IMR-90 (cell line): ENCODE measurements at regions not wholly inside any gene's neighbourhood (a gene's known extent, or its start where the extent isn't known, plus 50 kb on each side); places are given as distances from the start of the nearest gene placed in this dataset.
A peak's percentile ranks its signal among the peaks of the same experiment; 100 is the strongest.

ENCODE experiments used
- ATAC-seq: fragments of 200-7000 bp; cut with Tn5 transposase; 2 replicates; pipeline ENCODE4 v1.9.1; 2020; ENCODE audit warnings: low read depth, mild to moderate bottlenecking, moderate library complexity
- BruUV-seq: library from RNA; stranded (reverse); fragments of 400-500 nt; replicated peaks from 2 replicates; lab custom pipeline; 2021; lab: Mats Ljungman, UMichigan
- CTCF ChIA-PET: fragments of 300-600 bp; formaldehyde crosslinking; extraction: SDS; loops from one replicate; lab custom pipeline; 2021; ENCODE audit warnings: antibody characterized with exemption; lab: Yijun Ruan, JAX
- POLR2A ChIA-PET: fragments of 300-600 bp; sonication (Branson Sonifier 250); formaldehyde crosslinking; loops from one replicate; lab custom pipeline; 2022; ENCODE audit warnings: antibody characterized with exemption; ENCODE audit not compliant: unreplicated experiment; lab: Charles Lee
- DNase-seq: peaks from one replicate; pipeline ENCODE4 v3.0.0; 2013
- H2AFZ ChIP-seq: replicated peaks from 2 replicates; pipeline ENCODE3; 2013; ENCODE audit warnings: low read length, mild to moderate bottlenecking; ENCODE audit not compliant: poor library complexity
- H2AK5ac ChIP-seq: 2 replicates; pipeline ENCODE4 v1.6.1; 2013; ENCODE audit warnings: low read depth, low read length, inconsistent platforms
- H2AK9ac ChIP-seq: replicated peaks from 2 replicates; pipeline ENCODE3; 2013; ENCODE audit warnings: mild to moderate bottlenecking, low read depth, low read length, moderate library complexity; ENCODE audit not compliant: poor library complexity
- H2BK120ac ChIP-seq: 2 replicates; pipeline ENCODE4 v1.6.1; 2013; ENCODE audit warnings: low read depth, low read length, inconsistent platforms
- H2BK15ac ChIP-seq: 3 replicates; pipeline ENCODE4 v1.6.1; 2013; ENCODE audit warnings: low read depth, low read length, inconsistent platforms
- H2BK20ac ChIP-seq: 2 replicates; pipeline ENCODE4 v1.6.1; 2013; ENCODE audit warnings: low read depth, mild to moderate bottlenecking, inconsistent platforms, low read length, moderate library complexity
- H2BK5ac ChIP-seq: 2 replicates; pipeline ENCODE4 v1.6.1; 2013; ENCODE audit warnings: mild to moderate bottlenecking, low read depth, low read length, inconsistent platforms; ENCODE audit not compliant: poor library complexity, severe bottlenecking
- H3K14ac ChIP-seq: replicated peaks from 2 replicates; pipeline ENCODE4 v1.6.1; 2013; ENCODE audit warnings: low read depth, low read length, inconsistent platforms
- H3K18ac ChIP-seq: 2 replicates; pipeline ENCODE4 v1.6.1; 2013; ENCODE audit warnings: low read depth, low read length, control low read depth
- H3K23ac ChIP-seq: 2 replicates; pipeline ENCODE4 v1.6.1; 2013; ENCODE audit warnings: low read depth, low read length, inconsistent platforms
- H3K27ac ChIP-seq: 2 replicates; pipeline ENCODE4 v1.5.1; 2013; ENCODE audit warnings: mild to moderate bottlenecking, control low read depth, low read length; ENCODE audit not compliant: insufficient read depth
- H3K27me3 ChIP-seq: 2 replicates; pipeline ENCODE4 v1.6.1; 2013; ENCODE audit warnings: low read length; ENCODE audit not compliant: control insufficient read depth, insufficient read depth
- H3K36me3 ChIP-seq: 2 replicates; pipeline ENCODE4 v1.6.1; 2013; ENCODE audit warnings: low read length, mixed read lengths; ENCODE audit not compliant: control insufficient read depth, insufficient read depth
- H3K4ac ChIP-seq: 2 replicates; pipeline ENCODE4 v1.6.1; 2013; ENCODE audit warnings: low read depth, low read length, inconsistent platforms
- H3K4me1 ChIP-seq: 2 replicates; pipeline ENCODE4 v1.6.1; 2013; ENCODE audit warnings: low read length, mixed read lengths; ENCODE audit not compliant: control insufficient read depth, insufficient read depth
- H3K4me2 ChIP-seq: 2 replicates; pipeline ENCODE4 v1.6.1; 2013; ENCODE audit warnings: low read depth, mild to moderate bottlenecking, control low read depth, low read length, moderate library complexity
- H3K4me3 ChIP-seq: 2 replicates; pipeline ENCODE4 v1.5.1; 2013; ENCODE audit warnings: low read depth, mild to moderate bottlenecking, control low read depth, low read length, moderate library complexity; ENCODE audit not compliant: insufficient read depth
- H3K56ac ChIP-seq: 2 replicates; pipeline ENCODE4 v1.6.1; 2013; ENCODE audit warnings: low read length, inconsistent platforms; ENCODE audit not compliant: insufficient read depth; ENCODE audit errors: extremely low read depth
- H3K79me1 ChIP-seq, 2 experiments: 2 replicates each; pipeline ENCODE4 v1.6.1; 2013; ENCODE audit warnings: low read length in 2 of 2, inconsistent platforms in 1 of 2, low read depth in 1 of 2
- H3K9ac ChIP-seq: 2 replicates; pipeline ENCODE4 v1.6.1; 2013; ENCODE audit warnings: low read depth, low read length, control low read depth
- H3K9me1 ChIP-seq: 2 replicates; pipeline ENCODE4 v1.6.1; 2013; ENCODE audit warnings: low read length, inconsistent platforms; ENCODE audit not compliant: insufficient read depth
- H3K9me3 ChIP-seq: 2 replicates; pipeline ENCODE4 v1.6.1; 2013; ENCODE audit warnings: low read length; ENCODE audit not compliant: control insufficient read depth, insufficient read depth
- H4K20me1 ChIP-seq: 2 replicates; pipeline ENCODE4 v1.6.1; 2013; ENCODE audit warnings: low read length, inconsistent platforms; ENCODE audit not compliant: insufficient read depth
- H4K5ac ChIP-seq: 2 replicates; pipeline ENCODE4 v1.6.1; 2013; ENCODE audit warnings: mild to moderate bottlenecking, low read depth, low read length, control low read depth
- H4K8ac ChIP-seq, 2 experiments: 2 replicates each; pipeline ENCODE4 v1.6.1; 2013; ENCODE audit warnings: low read depth in 2 of 2, low read length in 2 of 2, control low read depth in 1 of 2, inconsistent platforms in 1 of 2
- H4K91ac ChIP-seq: 2 replicates; pipeline ENCODE4 v1.6.1; 2013; ENCODE audit warnings: low read depth, low read length, inconsistent platforms; ENCODE audit not compliant: insufficient read depth
- CEBPB ChIP-seq: IDR thresholded peaks from 2 replicates; pipeline ENCODE4 v1.6.1; 2012; ENCODE audit warnings: low read depth, low read length, improper control_type of control experiment
- ELK1 ChIP-seq: fragments of 150-350 bp; IDR thresholded peaks from 2 replicates; pipeline ENCODE4 v1.6.1; 2016; ENCODE audit warnings: low read depth, mild to moderate bottlenecking, low read length, moderate library complexity, borderline replicate concordance
- FOS ChIP-seq: fragments of 150-350 bp; IDR thresholded peaks from 2 replicates; pipeline ENCODE4 v1.6.1; 2016; ENCODE audit warnings: low read depth, low read length
- MAFK ChIP-seq: IDR thresholded peaks from 2 replicates; pipeline ENCODE4 v1.6.1; 2012; ENCODE audit warnings: low read depth, low read length, improper control_type of control experiment
- MAZ ChIP-seq: IDR thresholded peaks from 2 replicates; pipeline ENCODE4 v1.6.1; 2012; ENCODE audit warnings: low read depth, mild to moderate bottlenecking, low read length, improper control_type of control experiment, moderate library complexity, borderline replicate concordance
- POLR2A ChIP-seq: IDR thresholded peaks from 2 replicates; pipeline ENCODE4 v1.6.1; 2012; ENCODE audit warnings: mild to moderate bottlenecking, low read depth, low read length
- RAD21 ChIP-seq: IDR thresholded peaks from 2 replicates; pipeline ENCODE4 v1.6.1; 2012; ENCODE audit warnings: low read length, improper control_type of control experiment
- RFX5 ChIP-seq: IDR thresholded peaks from 2 replicates; pipeline ENCODE4 v1.8.0; 2012; ENCODE audit warnings: low read depth, mild to moderate bottlenecking, low read length, moderate library complexity
- SMC3 ChIP-seq: fragments of 150-350 bp; IDR thresholded peaks from 2 replicates; pipeline ENCODE4 v1.6.1; 2016; ENCODE audit warnings: low read depth, mild to moderate bottlenecking, antibody characterized with exemption, low read length, moderate library complexity
- WGBS, 2 experiments: methylation state at CpG; one replicate each; pipeline versions ENCODE4 v1.1.5 to v1.1.7; 2013; ENCODE audit warnings: missing lambda C conversion rate in 2 of 2; ENCODE audit not compliant: insufficient read length in 1 of 2; ENCODE audit errors: extremely low coverage in 2 of 2; 5-methylcytosine and 5-hydroxymethylcytosine counted together
- dilution Hi-C: fragments of 300-500 bp; cut with HindIII; formaldehyde crosslinking; loops from one replicate; pipeline ENCODE4 v1.14.3; 2018; ENCODE audit warnings: low sequenced_read_pairs; ENCODE audit not compliant: unreplicated experiment
- in situ Hi-C: fragments of 300-500 bp; cut with MboI; formaldehyde crosslinking; loops from 3 replicates; pipeline ENCODE4 v1.14.3; 2019; ENCODE audit warnings: low sequenced_read_pairs, inconsistent platforms, mixed read lengths
- intact Hi-C: fragments of 100-400 bp; cut with micrococcal nuclease; formaldehyde crosslinking; loops from 2 replicates; pipeline ENCODE4 v1.10.0; 2022
- TF ChIP-seq, protein P1 (sequence below): conservative IDR thresholded peaks from 2 replicates; pipeline ENCODE4 v1.5.1; 2012; ENCODE audit warnings: mild to moderate bottlenecking, low read depth, low read length, improper control_type of control experiment

GRCh38 chr1:234774971-234775370 is 165.0 kb upstream of the IRF2BP2 start:
- WGBS, 2 experiments: 100% methylated on average over 1 of the region's 2 CpGs; no CpG with 5 or more reads in 1 of the 2 experiments
- intact Hi-C loops: no loop called here
- ATAC-seq (no peak), DNase-seq (no peak)
- Histone ChIP-seq H3K4me1 (peaks cover 7% of the 10 kb centered on the region), H3K18ac (no peak overlapping the region), H2AK5ac (peak overlapping the region; percentile 5; the same call in 1 of the 2 replicates), H4K5ac (no peak overlapping the region), H2AK9ac (no peak overlapping the region), H3K36me3 (no peaks in the 10 kb centered on the region), H3K27me3 (peaks cover 21% of the 10 kb centered on the region), H3K23ac (no peak overlapping the region), H2BK15ac (peak overlapping the region; percentile 28; the same call in 1 of the 3 replicates), H4K8ac (no peak overlapping the region), H3K56ac (no peak overlapping the region), H3K4me2 (no peak overlapping the region), H2BK120ac (0 out of 2 replicates have a peak overlapping the region, but pooled peaks have one; percentile 18), H3K4me3 (no peak overlapping the region), H2AFZ (no peak overlapping the region), H3K27ac (no peak overlapping the region), H2BK5ac (no peak overlapping the region), H4K20me1 (no peaks in the 10 kb centered on the region; the same call in 1 of the 2 replicates), H3K9me1 (no peaks in the 10 kb centered on the region), H3K14ac (peak overlapping the region; percentile 28; the same call in 1 of the 2 replicates), H4K91ac (peak overlapping the region; percentile 6; the same call in 1 of the 2 replicates), H3K79me1 (no peaks in the 10 kb centered on the region), H2BK20ac (peak overlapping the region; percentile 2; the same call in 1 of the 2 replicates), H3K4ac (0 out of 2 replicates have a peak overlapping the region, but pooled peaks have one; percentile 14), H3K9ac (no peak overlapping the region), H3K9me3 (peaks cover 5% of the 10 kb centered on the region; the same call in 1 of the 2 replicates)
- POLR2A ChIA-PET: no interaction called here
- TF ChIP-seq RFX5 (no peak), CEBPB (no peak), POLR2A (no peak), ELK1 (no peak), RAD21 (no peak), SMC3 (no peak), FOS (no peak), MAZ (no peak), MAFK (no peak)
- TF ChIP-seq, protein P1, sequence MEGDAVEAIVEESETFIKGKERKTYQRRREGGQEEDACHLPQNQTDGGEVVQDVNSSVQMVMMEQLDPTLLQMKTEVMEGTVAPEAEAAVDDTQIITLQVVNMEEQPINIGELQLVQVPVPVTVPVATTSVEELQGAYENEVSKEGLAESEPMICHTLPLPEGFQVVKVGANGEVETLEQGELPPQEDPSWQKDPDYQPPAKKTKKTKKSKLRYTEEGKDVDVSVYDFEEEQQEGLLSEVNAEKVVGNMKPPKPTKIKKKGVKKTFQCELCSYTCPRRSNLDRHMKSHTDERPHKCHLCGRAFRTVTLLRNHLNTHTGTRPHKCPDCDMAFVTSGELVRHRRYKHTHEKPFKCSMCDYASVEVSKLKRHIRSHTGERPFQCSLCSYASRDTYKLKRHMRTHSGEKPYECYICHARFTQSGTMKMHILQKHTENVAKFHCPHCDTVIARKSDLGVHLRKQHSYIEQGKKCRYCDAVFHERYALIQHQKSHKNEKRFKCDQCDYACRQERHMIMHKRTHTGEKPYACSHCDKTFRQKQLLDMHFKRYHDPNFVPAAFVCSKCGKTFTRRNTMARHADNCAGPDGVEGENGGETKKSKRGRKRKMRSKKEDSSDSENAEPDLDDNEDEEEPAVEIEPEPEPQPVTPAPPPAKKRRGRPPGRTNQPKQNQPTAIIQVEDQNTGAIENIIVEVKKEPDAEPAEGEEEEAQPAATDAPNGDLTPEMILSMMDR: no peak
- no TSS peak for BruUV-seq
- CTCF ChIA-PET: interaction anchor here (0.6 kb wide), 1 partner anchor 323 kb away, joined by 3 read pairs; no protein-coding TSS in a partner anchor
- in situ Hi-C loops: loop anchor here (5.0 kb wide), 1 partner anchor 48 kb away; no protein-coding TSS in a partner anchor
- dilution Hi-C loops: no loop called here
